SIG-M5 treated with dmso at 0.1 percent for 504 hours (cell line): ENCODE measurements at regions not wholly inside any gene's neighbourhood (a gene's known extent, or its start where the extent isn't known, plus 50 kb on each side); places are given as distances from the start of the nearest gene placed in this dataset.
A peak's percentile ranks its signal among the peaks of the same experiment; 100 is the strongest.

Source experiments
- DNase-seq: peaks from one replicate; lab custom pipeline; 2025; ENCODE audit not compliant: unreplicated experiment; lab: John Stamatoyannopoulos, UW

GRCh38 chr7:20021831-20022230 lies 195.4 kb downstream of the MACC1 start:
- no peak for DNase-seq

- no peak for DNase-seq
Measured at GRCh38 chr7:20021066-20021465, 196.1 kb downstream of the MACC1 start.

- DNase-seq: no peak
Measured at GRCh38 chr7:20019757-20020432, 197.3 kb downstream of the MACC1 start.

- no peak for DNase-seq
Measured at GRCh38 chr7:20016669-20017068, 200.5 kb downstream of the MACC1 start.

GRCh38 chr7:20013536-20013935 lies 203.6 kb downstream of the MACC1 start:
- DNase-seq: no peak

- DNase-seq: no peak
Measured at GRCh38 chr7:20012100-20012499, 205.1 kb downstream of the MACC1 start.

GRCh38 chr7:20010877-20011276 lies 206.3 kb downstream of the MACC1 start:
- DNase-seq: no peak

- DNase-seq: no peak
Measured at GRCh38 chr7:20007510-20007909, 209.7 kb downstream of the MACC1 start.

- no peak for DNase-seq
Measured at GRCh38 chr7:20005081-20005480, 212.1 kb downstream of the MACC1 start.

- no peak for DNase-seq
Measured at GRCh38 chr7:19999681-20000080, 217.5 kb downstream of the MACC1 start.

GRCh38 chr7:19991936-19992335 lies 218.5 kb upstream of the TMEM196 start:
- DNase-seq: no peak

GRCh38 chr7:19989906-19990305 lies 216.5 kb upstream of the TMEM196 start:
- no peak for DNase-seq

GRCh38 chr7:19988860-19989259 lies 215.4 kb upstream of the TMEM196 start:
- DNase-seq: no peak

- no peak for DNase-seq
Measured at GRCh38 chr7:19984231-19984632, 210.8 kb upstream of the TMEM196 start.

- DNase-seq: peak; percentile 1
Measured at GRCh38 chr7:19982841-19983835, 209.7 kb upstream of the TMEM196 start.

- DNase-seq: no peak
Measured at GRCh38 chr7:19973581-19973980, 200.2 kb upstream of the TMEM196 start.

- no peak for DNase-seq
Measured at GRCh38 chr7:19972876-19973275, 199.5 kb upstream of the TMEM196 start.

GRCh38 chr7:19971956-19972355 lies 198.5 kb upstream of the TMEM196 start:
- DNase-seq: no peak

GRCh38 chr7:19970514-19970913 lies 197.1 kb upstream of the TMEM196 start:
- DNase-seq: no peak

GRCh38 chr7:19969859-19970493 lies 196.6 kb upstream of the TMEM196 start:
- no peak for DNase-seq

- DNase-seq: no peak
Measured at GRCh38 chr7:19964246-19964645, 190.8 kb upstream of the TMEM196 start.

- DNase-seq: no peak
Measured at GRCh38 chr7:19963695-19964094, 190.3 kb upstream of the TMEM196 start.
